ENCODE measurements at regions not wholly inside any gene's neighbourhood (a gene's known extent, or its start where the extent isn't known, plus 50 kb on each side); places are given as distances from the start of the nearest gene placed in this dataset.

- no peak for TF ChIP-seq CTCF (IDR thresholded peaks at IDR 0.05; ENCODE audit: low read length)
- no peak for TF ChIP-seq EZH2 (IDR thresholded peaks at IDR 0.05; ENCODE audit: borderline replicate concordance, low read length)
Observed at GRCh38 chr2:163175294-163175693, 336.7 kb upstream of the KCNH7 start.

Measured in OCI-LY1 (cell line).